HEK293 (cell line): ENCODE measurements at regions not wholly inside any gene's neighbourhood (a gene's known extent, or its start where the extent isn't known, plus 50 kb on each side); places are given as distances from the start of the nearest gene placed in this dataset.

Experiments used
- CTCF ChIA-PET: fragments of 350-600 bp; formaldehyde crosslinking; extraction: SDS; loops from one replicate; lab custom pipeline; 2021; ENCODE audit warnings: antibody characterized with exemption; lab: Yijun Ruan, JAX
- POLR2A ChIA-PET: fragments of 300-600 bp; formaldehyde crosslinking; extraction: SDS; loops from one replicate; lab custom pipeline; 2020; ENCODE audit warnings: antibody characterized with exemption, inconsistent platforms; lab: Yijun Ruan, JAX
- H3K27ac ChIP-seq: fragments of 200-500 bp; sonication (Bioruptor generic); 2 replicates; pipeline ENCODE4 v1.5.1; 2014; ENCODE audit warnings: low read depth, low read length, control low read depth, inconsistent platforms; ENCODE audit errors: extremely low read depth
- H3K36me3 ChIP-seq, 2 experiments: fragments of 200-500 bp in 1 of 2; sonication (Bioruptor generic) in 1 of 2; 1 replicate in 1 of 2; 2 replicates in 1 of 2; pipeline ENCODE4 v1.5.1; 2014 to 2017; ENCODE audit warnings: inconsistent platforms in 2 of 2, low read length in 2 of 2; ENCODE audit not compliant: control insufficient read depth in 2 of 2, insufficient read depth in 1 of 2
- H3K4me1 ChIP-seq: fragments of 200-500 bp; sonication (Bioruptor generic); 2 replicates; pipeline ENCODE4 v1.5.1; 2014; ENCODE audit warnings: mild to moderate bottlenecking, low read length, inconsistent platforms; ENCODE audit not compliant: control insufficient read depth, insufficient read depth
- H3K4me3 ChIP-seq: 2 replicates; pipeline ENCODE4 v1.5.1; 2011; ENCODE audit warnings: low read depth, mild to moderate bottlenecking, control low read depth, low read length, moderate library complexity
- H3K9me3 ChIP-seq: fragments of 200-500 bp; sonication (Bioruptor generic); 2 replicates; pipeline ENCODE4 v1.5.1; 2014; ENCODE audit warnings: low read depth, low read length, inconsistent platforms; ENCODE audit not compliant: control insufficient read depth, insufficient read depth
- GLIS2 ChIP-seq: fragments of 450-650 bp; formaldehyde crosslinking; IDR thresholded peaks from 2 replicates; pipeline ENCODE4 v1.5.1; 2016; ENCODE audit warnings: missing biosample characterization, missing genetic modification characterization
- IKZF3 ChIP-seq: fragments of 450-650 bp; IDR thresholded peaks from 2 replicates; pipeline ENCODE4 v1.5.0; 2018; ENCODE audit warnings: missing biosample characterization, mild to moderate bottlenecking, missing genetic modification characterization, moderate library complexity
- KLF8 ChIP-seq: fragments of 450-650 bp; formaldehyde crosslinking; IDR thresholded peaks from 2 replicates; pipeline ENCODE4 v1.5.1; 2016; ENCODE audit warnings: missing biosample characterization, missing genetic modification characterization
- PRDM10 ChIP-seq: fragments of 450-650 bp; formaldehyde crosslinking; IDR thresholded peaks from 2 replicates; pipeline ENCODE4 v1.5.1; 2016; ENCODE audit warnings: missing biosample characterization, missing genetic modification characterization
- PRDM4 ChIP-seq: fragments of 450-650 bp; formaldehyde crosslinking; IDR thresholded peaks from 2 replicates; pipeline ENCODE4 v1.5.1; 2017; ENCODE audit warnings: missing biosample characterization, missing genetic modification characterization
- SETDB1 ChIP-seq: IDR thresholded peaks from one replicate; pipeline ENCODE4 v1.6.1; 2017; ENCODE audit warnings: mild to moderate bottlenecking, low read length, moderate library complexity, mixed read lengths; ENCODE audit not compliant: insufficient read length
- SP3 ChIP-seq: fragments of 450-650 bp; formaldehyde crosslinking; IDR thresholded peaks from 2 replicates; pipeline ENCODE4 v1.5.1; 2016; ENCODE audit warnings: missing biosample characterization, missing genetic modification characterization
- SP7 ChIP-seq: fragments of 450-650 bp; formaldehyde crosslinking; IDR thresholded peaks from 2 replicates; pipeline ENCODE4 v1.5.1; 2016; ENCODE audit warnings: missing biosample characterization, missing genetic modification characterization
- ZNF121 ChIP-seq: fragments of 450-650 bp; formaldehyde crosslinking; IDR thresholded peaks from 2 replicates; pipeline ENCODE4 v1.5.1; 2016; ENCODE audit warnings: missing biosample characterization, missing genetic modification characterization
- ZNF133 ChIP-seq: fragments of 450-650 bp; formaldehyde crosslinking; IDR thresholded peaks from 2 replicates; pipeline ENCODE4 v1.5.1; 2016; ENCODE audit warnings: missing biosample characterization, missing genetic modification characterization
- ZNF16 ChIP-seq: fragments of 450-650 bp; formaldehyde crosslinking; IDR thresholded peaks from 2 replicates; pipeline ENCODE4 v1.5.1; 2016; ENCODE audit warnings: low read depth, missing biosample characterization, missing genetic modification characterization
- ZNF184 ChIP-seq: fragments of 450-650 bp; IDR thresholded peaks from 2 replicates; pipeline ENCODE4 v1.5.1; 2018; ENCODE audit warnings: missing biosample characterization, mild to moderate bottlenecking, missing genetic modification characterization
- ZNF19 ChIP-seq: fragments of 450-650 bp; formaldehyde crosslinking; IDR thresholded peaks from 2 replicates; pipeline ENCODE4; 2016; ENCODE audit warnings: missing biosample characterization, missing genetic modification characterization, low read depth
- ZNF248 ChIP-seq: fragments of 450-650 bp; formaldehyde crosslinking; IDR thresholded peaks from 2 replicates; pipeline ENCODE4 v1.5.1; 2017; ENCODE audit warnings: missing biosample characterization, missing genetic modification characterization
- ZNF394 ChIP-seq: fragments of 450-650 bp; formaldehyde crosslinking; IDR thresholded peaks from 2 replicates; pipeline ENCODE4 v1.5.1; 2016; ENCODE audit warnings: missing biosample characterization, missing genetic modification characterization, mild to moderate bottlenecking, moderate library complexity, borderline replicate concordance
- ZNF514 ChIP-seq: fragments of 450-650 bp; formaldehyde crosslinking; IDR thresholded peaks from 2 replicates; pipeline ENCODE4 v1.5.1; 2016; ENCODE audit warnings: missing biosample characterization, missing genetic modification characterization
- ZNF561 ChIP-seq: fragments of 450-650 bp; IDR thresholded peaks from 2 replicates; pipeline ENCODE4 v1.5.1; 2018; ENCODE audit warnings: missing biosample characterization, missing genetic modification characterization, borderline replicate concordance
- ZNF645 ChIP-seq: fragments of 450-650 bp; formaldehyde crosslinking; IDR thresholded peaks from 2 replicates; pipeline ENCODE4; 2016; ENCODE audit warnings: missing biosample characterization, missing genetic modification characterization
- ZNF704 ChIP-seq: fragments of 450-650 bp; formaldehyde crosslinking; IDR thresholded peaks from 2 replicates; pipeline ENCODE4 v1.5.1; 2016; ENCODE audit warnings: missing biosample characterization, missing genetic modification characterization
- ZNF776 ChIP-seq: fragments of 450-650 bp; formaldehyde crosslinking; IDR thresholded peaks from 2 replicates; pipeline ENCODE4 v1.5.0; 2017; ENCODE audit warnings: missing biosample characterization, missing genetic modification characterization, borderline replicate concordance
- ZNF785 ChIP-seq: fragments of 450-650 bp; formaldehyde crosslinking; IDR thresholded peaks from 2 replicates; pipeline ENCODE4 v1.5.1; 2016; ENCODE audit warnings: missing biosample characterization, missing genetic modification characterization
- ZNF792 ChIP-seq: fragments of 450-650 bp; formaldehyde crosslinking; IDR thresholded peaks from 2 replicates; pipeline ENCODE4 v1.5.1; 2016; ENCODE audit warnings: missing biosample characterization, missing genetic modification characterization
- ZSCAN4 ChIP-seq: fragments of 450-650 bp; formaldehyde crosslinking; IDR thresholded peaks from 2 replicates; pipeline ENCODE4 v1.5.1; 2017; ENCODE audit warnings: missing biosample characterization, missing genetic modification characterization
- ZXDB ChIP-seq: fragments of 450-650 bp; formaldehyde crosslinking; IDR thresholded peaks from 2 replicates; pipeline ENCODE4 v1.5.1; 2016; ENCODE audit warnings: missing biosample characterization, missing genetic modification characterization

- H3K4me3 ChIP-seq = no peak overlapping the region
- POLR2A ChIA-PET = no interaction called here
- H3K4me1 ChIP-seq = no peaks in the 10 kb centered on the region; the same call in 1 of the 2 replicates
- no peaks in the 10 kb centered on the region for H3K9me3 ChIP-seq
- no peak overlapping the region for H3K27ac ChIP-seq
- H3K36me3 ChIP-seq = no peaks in the 10 kb centered on the region
- TF ChIP-seq ZNF16 (no peak), KLF8 (tag by site-specific recombination) (no peak), ZXDB (0 out of 2 replicates have a peak, but pooled peaks have one; percentile 24), ZNF561 (no peak), ZNF704 (tag by site-specific recombination) (no peak), SP7 (tag by site-specific recombination) (no peak), ZNF645 (no peak), ZSCAN4 (tag by site-specific recombination) (no peak), ZNF184 (no peak)
- CTCF ChIA-PET = no interaction called here
Observed at GRCh38 chr4:30962939-30963338, 242.8 kb downstream of the PCDH7 start.

- ChIA-PET POLR2A (no interaction called here), CTCF (interaction anchor here (0.6 kb wide), 1 partner anchor 19 kb away, joined by 3 read pairs; no protein-coding TSS in a partner anchor)
- TF ChIP-seq ZNF133 = no peak
- TF ChIP-seq ZNF19 (tag by site-specific recombination) = no peak
- no peak for TF ChIP-seq ZNF394 (tag by site-specific recombination)
- no peak for TF ChIP-seq ZNF514 (tag by site-specific recombination)
- no peak for TF ChIP-seq ZNF785
- TF ChIP-seq ZNF776 (tag by site-specific recombination) = no peak
- no peak for TF ChIP-seq IKZF3 (tag by site-specific recombination)
- TF ChIP-seq GLIS2 (tag by site-specific recombination) = no peak
- no peak for TF ChIP-seq SP3 (tag by site-specific recombination)
- TF ChIP-seq ZNF792 (tag by site-specific recombination) = no peak
- no peak for TF ChIP-seq ZNF121
- no peak for TF ChIP-seq SETDB1
- TF ChIP-seq ZNF184 = no peak
- TF ChIP-seq ZNF248 = no peak
- no peak for TF ChIP-seq PRDM4 (tag by site-specific recombination)
- no peak for TF ChIP-seq PRDM10 (tag by site-specific recombination)
- Histone ChIP-seq H3K4me1 (peaks cover 7% of the 10 kb centered on the region), H3K9me3 (no peaks in the 10 kb centered on the region), H3K27ac (no peak overlapping the region), H3K36me3 (no peaks in the 10 kb centered on the region), H3K4me3 (no peak overlapping the region)
Observed at GRCh38 chr4:30968926-30969325, 248.8 kb downstream of the PCDH7 start.
